ENCODE measurements at regions not wholly inside any gene's neighbourhood (a gene's known extent, or its start where the extent isn't known, plus 50 kb on each side); places are given as distances from the start of the nearest gene placed in this dataset.

DNA sequence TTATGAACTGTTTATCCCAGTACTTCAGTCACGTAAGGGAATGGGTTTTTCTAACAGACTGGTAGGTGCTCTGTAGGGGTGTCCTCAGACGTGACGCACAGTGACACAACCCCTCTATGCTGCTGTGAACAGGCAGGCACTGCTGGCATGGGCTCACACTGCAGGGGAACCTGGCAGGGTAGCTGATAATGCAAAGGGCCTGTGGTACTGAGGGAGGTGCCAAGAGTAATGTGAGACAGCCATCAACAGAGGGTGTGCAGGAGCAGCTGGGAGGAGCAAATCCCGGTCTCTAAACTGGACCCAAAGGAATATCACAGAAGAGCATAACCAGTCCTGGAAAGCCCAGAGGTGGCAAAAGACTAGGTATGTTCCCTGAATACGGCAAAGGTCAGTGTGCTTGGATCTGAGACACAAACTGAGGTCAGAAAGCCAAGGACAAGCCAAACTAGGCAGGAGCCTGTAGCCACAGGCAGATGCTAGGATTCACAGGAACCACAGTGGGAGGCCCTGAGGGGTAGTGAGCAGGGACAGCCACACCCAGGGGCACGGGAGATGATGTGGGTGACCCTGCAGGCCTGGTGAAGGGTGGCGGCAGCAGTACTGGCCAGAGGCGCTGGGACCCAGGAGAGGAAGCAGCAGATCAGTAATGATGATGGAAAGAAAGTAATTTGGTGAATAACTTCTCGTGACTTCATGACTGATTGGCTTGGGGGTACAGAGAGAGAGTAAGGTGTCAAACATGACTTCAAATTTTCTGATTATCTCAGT lies 248.1 kb upstream of the CHRNA7 start:
- DNase-seq: no peak

DNA sequence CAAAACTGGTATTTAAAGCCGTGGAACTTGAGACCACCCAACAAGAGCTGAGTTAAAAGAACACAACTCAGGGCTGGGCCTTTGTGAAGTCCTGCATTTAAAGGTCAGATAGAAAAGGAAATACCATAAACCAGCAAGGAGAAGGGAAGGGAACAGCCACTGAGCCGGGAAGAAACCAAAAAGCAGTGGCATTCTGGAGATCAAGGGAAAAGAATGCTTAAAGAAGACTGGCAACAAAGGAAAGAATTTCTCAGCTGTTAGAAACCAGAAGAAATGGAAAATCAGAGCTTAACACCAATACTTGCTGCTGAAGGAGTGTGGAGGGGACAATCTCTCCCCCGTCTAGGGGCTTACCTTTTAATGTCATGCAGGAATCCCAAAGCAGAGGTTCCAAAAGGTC lies 247.4 kb upstream of the CHRNA7 start:
- no peak for DNase-seq

DNA sequence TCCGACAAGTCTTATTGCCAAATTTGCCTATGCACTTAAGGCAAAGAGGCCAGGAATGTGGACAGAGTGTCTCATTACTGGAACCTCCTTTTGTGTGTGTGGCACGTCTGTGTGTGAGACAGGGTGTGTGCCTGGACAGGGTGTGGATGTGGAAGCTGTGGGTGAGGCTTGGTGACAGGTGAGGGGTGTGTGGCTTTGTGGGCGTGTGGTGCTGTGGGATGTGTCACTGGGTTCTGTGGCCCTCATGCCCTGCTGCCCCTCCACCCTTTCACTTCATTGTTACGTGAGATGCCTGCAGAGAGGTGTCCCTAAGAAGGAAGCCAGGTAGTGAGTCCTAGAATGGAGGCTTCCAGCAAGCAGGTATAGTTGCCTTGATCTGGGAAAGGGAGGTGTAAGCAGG lies 244.0 kb upstream of the CHRNA7 start:
- no peak for DNase-seq

DNA sequence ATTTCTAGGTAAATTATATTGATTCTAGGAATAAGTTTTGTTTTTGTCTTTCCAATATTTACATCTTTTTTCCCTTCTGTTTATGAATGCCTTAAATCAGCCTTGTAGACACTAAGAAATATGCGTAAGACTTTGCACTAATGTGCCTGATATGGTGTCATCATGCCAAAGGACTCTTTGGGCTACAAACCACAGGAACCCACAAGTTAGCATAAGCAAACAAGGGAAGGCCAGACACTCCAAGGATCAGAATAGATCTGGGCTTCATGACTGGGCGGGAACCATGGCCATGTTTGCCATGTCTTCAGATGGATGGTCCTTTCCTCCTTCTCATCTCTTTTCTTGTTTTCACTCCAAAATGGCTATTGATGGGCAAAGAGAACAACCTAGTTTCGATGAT lies 242.2 kb upstream of the CHRNA7 start:
- DNase-seq: no peak

DNA sequence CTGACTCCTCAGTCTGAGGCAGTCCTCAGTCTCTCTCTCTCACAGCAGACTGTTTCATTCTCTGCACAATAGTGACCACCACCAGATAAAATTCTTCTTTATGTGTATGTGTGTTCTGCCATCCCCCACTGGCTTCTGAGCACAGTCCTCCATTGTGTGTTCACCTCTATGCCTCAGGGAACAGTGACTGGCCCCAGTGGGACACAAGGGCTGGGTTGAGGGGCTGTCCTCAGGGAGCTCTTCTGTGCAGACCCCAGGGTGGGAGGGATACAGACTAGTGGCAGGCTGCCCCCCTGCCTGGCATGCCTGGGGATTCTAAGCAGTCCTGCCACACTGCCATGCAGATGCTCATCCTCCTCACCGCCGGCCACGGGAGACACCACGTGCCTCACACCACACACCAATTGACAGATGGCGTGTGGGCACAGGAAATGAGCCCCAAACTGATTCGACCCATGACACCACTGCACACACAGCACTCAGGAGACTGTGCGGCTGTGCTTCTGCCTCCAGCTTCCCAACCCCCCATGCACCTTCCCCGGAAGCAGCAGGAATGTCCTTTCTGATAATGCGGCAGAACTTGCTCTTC lies 237.6 kb upstream of the CHRNA7 start:
- no peak for DNase-seq

DNA sequence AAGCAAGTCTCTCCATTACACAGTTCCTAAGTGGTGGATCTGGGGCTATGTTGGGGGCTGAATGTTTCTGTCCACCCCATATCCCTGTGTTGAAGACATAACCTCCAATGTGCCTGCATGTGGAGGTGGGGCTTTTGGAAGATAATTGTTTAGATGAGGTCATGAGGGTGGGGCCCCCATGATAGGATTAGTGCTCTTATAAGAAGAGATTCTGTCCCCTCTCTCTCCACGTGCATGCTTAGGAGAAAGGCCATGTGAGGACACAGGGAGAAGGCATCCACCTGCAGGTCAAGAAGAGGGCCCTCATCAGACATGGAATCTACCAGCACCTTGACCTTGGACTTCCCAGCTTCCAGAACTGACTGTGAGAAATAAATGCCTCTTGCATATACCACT lies 231.0 kb upstream of the CHRNA7 start:
- no peak for DNase-seq

DNA sequence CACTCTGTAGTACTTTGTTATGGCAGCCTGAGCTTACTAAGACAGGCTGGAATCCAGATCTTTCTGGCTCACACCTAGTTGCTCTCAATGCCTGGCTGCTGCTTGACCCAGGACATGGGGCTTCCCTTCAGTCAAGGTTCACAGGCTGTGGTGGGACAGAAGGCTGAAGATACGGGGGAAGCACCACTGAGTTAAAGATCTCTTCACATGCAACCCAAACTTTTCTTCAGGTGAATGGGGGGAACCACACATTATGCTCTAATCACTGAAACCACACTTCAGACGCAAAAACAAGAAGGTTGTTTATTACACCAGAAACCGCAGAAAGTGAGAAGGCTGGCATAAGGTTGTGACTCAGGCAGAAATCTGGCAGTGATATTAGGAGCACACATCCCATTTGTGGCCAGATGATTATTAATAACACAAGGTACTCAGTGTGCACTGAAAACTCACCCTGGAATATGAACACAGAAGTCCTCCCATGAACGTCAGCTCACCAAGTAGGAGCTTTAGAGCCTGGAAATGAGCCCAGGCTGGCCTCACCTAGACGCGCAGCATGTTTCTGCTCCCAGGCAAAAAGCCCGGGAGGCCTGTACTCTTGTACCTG lies 230.5 kb upstream of the CHRNA7 start:
- DNase-seq: no peak

DNA sequence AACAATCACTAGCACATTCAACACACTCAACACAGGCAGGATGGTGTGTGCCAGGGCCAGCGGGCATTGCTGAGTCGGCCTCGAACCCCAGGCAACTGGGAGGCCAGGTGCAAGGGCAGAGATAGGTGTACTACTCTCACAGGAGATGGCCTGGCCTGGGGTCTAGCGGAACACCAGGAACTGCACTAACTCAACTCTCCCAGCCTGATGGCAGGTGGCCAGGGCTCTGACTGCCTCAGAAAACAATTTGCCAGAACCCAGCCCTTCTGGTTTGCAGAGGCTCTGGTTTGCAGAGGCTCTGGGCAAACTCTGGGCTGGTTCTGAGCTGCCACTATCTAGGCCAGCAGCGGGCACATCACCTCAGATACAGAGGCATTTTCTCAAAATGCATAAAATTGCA lies 229.2 kb upstream of the CHRNA7 start:
- DNase-seq: no peak

DNA sequence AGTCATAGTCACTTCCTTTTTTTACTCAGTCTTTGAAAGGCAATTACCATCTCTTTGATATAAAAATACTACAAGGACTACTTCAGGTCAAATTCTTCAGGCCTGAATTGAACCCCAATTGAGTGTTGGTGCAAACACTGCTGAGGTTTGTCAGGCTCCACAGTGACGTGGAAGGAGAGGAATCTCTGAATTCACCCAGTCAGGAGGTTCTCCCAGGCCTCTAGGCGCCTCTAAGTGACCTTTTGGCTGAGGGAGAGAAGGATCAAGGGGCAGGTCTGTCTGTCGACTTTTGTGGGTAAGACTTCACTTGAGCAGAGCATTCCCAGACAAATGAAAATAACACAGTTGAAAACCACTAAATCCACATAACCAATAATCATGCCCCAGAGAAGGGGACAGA lies 227.6 kb upstream of the CHRNA7 start:
- no peak for DNase-seq

DNA sequence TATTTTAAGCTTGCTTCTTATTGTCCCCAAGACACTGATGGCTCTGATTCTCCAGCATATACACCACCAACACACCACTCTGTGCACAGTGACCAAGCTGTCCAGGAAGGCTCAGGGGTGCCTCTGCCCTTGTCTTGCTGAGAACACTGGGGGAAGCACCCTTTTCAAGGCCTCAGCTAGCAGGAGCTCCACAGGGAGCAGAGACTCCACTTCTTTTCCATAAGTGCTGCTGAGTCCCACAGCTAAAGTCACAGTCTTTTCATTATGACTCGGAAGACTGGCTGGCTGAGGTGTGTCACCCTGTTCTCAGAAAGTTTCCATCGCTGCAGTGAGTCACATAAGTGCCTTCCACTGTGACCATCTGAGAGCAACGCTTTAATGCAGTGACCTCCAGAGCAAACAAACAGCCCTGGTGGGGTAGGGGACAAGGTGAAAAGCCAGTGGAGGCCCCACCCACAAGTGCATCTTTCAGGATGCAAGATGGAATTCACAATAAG lies 226.9 kb upstream of the CHRNA7 start:
- no peak for DNase-seq

DNA sequence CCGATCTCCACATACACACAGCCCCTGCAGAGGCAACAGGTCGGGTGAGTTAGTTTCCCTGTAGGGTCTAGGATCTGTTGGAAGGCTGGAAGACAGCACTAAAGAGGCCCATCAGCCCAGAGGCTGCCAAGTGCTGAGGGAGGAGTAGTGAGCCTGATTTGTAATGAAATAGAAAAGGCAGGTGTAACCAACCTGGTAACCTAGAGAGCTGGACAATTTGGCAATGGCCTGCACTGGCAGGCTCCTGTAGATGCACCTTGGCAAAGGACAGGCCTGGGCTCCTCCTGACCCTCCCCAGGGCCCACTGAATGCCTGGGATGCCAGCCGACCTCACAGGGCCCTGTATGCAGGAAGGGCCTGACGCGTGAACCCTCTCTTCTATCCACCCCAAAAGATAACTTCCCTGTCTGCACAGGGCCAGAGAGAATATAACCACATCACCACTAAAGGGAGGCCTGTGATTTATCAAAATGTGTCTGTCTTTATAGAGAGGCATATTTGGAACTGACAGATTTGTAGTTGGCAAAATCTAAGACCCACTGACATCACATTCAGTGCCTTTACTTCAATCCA lies 225.1 kb upstream of the CHRNA7 start:
- DNase-seq: no peak

DNA sequence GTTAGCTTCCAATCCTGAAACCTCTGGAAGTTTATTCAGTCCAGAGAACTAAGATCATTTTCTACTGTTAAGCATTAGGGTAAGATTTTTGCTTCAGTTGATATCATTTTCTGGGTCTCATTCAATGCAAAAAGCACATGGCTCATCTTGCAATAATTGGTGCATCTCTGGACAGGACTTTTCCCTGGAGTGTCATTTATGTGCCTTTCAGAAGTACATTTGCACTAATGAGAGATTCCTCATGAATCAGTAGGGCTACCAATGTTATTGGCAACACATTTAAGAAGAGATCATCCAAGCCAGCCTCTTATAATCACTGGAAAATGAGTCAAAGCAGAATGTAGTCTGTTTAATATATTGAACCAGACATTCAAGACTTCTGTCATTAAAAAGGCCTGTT lies 224.2 kb upstream of the CHRNA7 start:
- DNase-seq: no peak

DNA sequence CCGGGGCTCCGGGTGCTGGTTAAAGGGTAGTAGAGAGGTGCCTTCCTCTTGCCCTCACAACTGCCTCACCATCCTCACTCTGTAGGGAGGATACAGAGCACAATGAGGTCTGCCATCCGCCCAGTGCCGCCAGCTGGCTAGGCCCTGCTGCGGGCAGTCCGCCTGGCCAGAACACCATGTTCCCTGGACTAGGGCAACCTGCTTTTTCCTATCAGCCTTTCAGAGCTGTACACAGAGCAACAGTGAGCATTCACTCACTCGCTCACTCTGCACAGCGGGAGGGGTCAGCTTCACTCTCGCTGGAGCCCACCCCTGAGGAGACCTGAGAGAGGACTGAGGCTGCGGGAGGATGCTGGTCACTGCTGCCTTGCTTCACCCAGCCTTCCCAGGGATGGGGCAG lies 218.7 kb upstream of the CHRNA7 start:
- DNase-seq: no peak

DNA sequence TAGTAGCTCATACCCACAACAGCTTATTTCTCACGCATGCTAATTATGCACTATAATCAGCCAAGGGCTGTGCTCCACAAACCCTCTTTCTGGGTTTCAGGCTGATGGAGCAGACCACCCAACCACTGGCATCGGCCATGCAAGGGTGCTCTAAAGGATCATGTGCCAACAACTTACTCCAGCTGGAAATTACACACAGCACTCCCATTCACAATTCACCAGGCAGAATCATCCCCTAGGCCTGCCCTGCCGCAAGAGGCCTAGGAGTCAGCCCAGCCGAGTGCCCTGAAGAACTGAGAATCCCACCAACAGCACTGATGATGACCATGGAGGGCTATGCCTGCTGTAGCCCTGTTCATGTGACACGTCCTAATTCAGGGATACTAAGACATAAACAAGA lies 216.2 kb upstream of the CHRNA7 start:
- no peak for DNase-seq

DNA sequence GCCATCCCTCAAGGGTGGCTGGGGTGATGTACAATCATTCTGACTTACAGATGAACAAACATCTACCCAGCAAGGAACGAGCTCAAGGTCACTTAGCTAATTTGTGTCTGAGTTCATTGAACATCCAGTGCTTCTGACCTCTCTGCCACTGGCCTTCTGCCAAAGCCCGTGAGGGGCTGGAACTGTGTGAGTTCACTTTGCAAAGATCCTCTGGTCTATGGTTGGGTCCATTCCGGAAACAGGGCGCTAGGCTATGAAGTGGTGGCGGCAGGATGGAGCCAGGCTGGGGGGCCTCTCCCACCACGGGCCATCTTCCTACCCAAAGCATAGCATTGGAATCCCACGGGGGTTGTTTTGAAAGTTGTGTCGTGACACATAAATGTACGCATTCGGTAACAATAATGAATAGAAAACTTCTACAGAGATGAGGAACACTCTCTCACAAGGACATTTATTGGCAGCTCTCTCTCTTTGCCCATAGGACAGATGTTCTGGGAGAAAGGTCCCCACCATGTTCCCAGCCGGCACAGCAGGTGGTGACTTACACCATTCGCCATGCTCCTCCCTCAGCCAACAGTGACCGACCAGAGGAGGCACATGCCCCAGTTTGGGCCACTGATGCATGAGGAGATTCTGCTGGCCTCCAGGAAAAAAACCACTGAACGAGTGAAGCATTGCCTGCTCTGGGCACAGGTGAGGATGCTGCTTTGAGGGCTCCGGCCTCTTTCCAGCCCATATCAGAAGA lies 214.7 kb upstream of the CHRNA7 start:
- DNase-seq: no peak

DNA sequence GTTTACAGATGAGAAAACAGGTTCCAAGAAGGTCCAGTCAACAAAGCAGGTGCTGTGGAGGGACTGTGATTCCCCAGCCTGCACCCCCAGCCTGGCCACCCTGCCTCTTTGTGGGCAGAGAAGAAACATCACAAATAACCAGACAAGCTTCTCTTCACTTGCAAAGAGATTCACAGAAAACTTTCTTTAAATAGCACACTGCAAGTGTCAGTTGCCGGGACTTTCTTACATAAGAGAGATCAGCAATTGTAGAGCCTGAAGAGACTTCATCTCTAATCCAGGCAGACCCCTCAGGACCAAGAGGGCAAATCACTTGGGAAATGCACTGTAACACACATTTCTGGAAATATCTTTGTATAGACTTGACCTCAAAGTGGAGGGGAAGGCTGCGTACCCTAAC lies 207.9 kb upstream of the CHRNA7 start:
- DNase-seq: no peak

DNA sequence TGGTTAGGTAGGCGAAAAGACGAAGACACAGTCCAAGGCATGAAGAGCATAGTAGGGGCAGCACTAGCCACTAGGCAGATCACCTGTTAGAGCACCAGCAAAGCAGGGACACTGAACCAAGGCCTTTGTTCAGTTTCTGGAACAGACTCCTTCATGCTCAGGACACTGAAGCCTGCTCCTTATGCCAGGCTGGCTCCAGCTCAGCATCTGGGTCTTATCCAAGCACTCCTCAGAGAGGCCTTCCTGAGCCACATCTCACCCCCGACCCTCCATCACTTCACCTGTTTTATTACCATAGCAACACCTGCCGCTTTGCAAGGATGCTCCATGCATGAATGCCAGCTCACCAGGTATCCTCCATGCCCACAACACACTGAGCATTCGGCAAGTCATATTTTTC lies 206.3 kb upstream of the CHRNA7 start:
- no peak for DNase-seq

DNA sequence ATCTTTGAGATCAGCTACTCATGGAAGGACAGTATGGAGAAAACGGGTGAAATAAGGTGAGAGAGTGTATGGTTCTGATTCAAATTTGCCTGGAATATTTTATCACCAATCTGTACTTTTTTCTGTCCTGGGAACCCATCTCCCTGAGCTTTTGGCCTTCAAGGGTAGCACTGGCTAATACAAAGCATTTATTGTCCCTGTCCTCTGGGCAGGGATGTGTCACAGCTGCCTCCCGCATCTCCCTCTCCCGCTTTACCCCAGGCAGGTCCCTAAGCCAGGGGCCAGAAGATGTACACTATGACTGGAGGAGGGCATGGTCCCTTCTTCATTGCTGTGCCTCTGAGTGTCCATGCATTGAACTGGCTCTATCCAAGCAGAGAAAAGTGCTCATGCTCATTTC lies 201.7 kb upstream of the CHRNA7 start:
- DNase-seq: no peak

DNA sequence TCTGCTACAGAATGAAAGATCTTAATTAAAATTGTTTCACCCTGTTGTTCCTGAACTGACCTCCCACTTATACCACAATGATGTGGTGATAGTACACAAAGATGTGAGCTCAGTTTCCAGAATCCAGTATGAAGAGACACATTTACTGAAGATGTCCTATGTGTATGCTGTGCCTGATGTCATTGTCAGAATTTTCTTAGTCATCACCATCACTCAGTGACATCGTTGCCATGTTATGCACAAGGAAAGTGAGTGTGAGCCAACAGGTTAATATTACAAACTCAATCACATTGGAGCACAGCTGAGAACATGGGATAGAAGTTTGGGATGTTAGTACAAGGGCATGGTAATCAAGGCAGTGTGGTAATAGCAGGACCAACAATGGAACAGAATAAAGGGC lies 199.7 kb upstream of the CHRNA7 start:
- no peak for DNase-seq

DNA sequence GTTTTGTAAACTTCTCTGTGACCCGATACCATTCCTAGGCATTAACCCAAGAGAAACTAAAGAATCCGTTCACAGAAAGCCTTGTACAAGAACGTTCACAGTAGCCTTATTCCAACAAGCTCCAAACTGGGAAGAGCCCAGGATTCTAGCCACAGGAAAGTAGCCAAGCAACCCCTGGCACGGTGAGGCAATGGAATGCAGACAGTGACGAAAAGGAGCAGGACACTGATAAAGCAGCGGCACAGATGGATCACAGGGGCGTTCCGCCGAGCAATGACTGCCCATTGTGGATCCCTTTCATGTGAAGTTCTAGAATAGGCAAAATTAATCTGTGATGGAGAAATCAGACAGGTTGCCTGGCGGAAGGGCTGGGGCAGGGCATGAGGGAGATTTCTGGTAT lies 198.7 kb upstream of the CHRNA7 start:
- DNase-seq: no peak

DNA sequence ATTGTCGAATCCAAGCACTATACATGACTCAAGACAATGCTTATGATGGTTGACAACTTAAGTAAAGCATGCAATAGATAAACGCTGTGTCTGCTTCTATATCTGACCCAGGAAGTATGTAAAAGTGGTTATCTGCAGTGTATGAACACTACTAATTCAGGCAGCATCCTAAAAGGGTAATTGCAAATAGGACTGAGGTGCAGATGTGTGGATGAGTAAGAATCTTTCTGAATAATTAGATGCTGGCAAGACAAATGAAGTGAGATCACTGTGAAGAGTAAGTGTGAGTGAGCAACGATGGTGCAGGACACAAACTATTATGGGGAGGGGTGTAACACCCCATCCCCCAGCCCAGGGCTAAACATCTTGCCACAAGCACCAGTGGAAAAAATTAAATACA lies 195.7 kb upstream of the CHRNA7 start:
- DNase-seq: no peak

DNA sequence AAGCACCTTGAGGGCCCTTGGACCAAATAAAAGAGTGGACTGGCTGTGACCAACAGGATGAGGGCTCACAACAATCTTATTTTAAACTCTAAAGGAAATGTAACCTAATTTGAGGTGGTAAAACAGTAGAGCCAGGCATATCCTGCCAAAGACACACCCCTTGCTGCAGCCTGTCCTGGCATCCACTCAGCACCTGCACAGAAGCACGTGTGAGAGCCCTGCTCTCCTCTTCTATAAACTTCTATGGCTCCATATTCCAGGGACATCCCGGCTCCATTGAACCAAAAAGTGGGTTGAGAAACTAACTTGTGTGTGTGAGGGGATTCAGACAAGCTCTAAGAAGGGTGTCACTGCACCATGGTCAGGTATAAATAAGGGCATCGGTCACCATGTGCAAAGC lies 190.9 kb upstream of the CHRNA7 start:
- DNase-seq: no peak

DNA sequence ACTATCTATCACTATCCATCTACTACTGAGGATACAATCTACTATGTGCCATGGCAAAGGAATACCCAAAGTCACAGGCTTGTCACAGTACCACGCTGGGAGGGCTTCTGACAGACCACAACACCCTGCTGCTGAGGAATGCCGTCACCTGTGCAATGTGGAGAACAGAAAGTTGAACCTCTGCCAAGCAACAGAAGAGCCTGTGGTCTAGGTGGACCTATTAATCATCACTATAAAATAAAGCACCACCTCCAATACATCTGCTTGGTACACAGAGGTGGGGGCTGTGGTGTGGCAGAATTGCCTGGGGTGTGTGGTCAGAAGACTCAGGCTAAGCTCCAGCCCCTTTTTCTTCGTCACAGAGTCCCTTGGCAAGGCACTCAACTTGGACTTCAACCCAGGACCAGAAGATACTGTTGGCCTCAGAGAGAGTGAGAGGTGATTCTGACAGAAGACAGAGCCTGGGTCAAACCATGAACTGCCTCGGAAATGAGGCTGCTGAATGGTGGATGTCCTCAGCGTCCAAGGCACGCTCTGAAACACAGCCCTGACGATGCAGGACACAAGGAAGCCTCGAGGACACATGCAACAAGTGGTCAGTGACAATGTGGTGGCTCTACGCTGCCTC lies 189.4 kb upstream of the CHRNA7 start:
- no peak for DNase-seq

Measured in CD4-positive, alpha-beta T cell treated with Interleukin-12 subunit alpha and Interleukin-12 subunit beta, for 1 hour (primary cell).